K562 (cell line): ENCODE measurements at regions not wholly inside any gene's neighbourhood (a gene's known extent, or its start where the extent isn't known, plus 50 kb on each side); places are given as distances from the start of the nearest gene placed in this dataset.

Experiments used
- BMI1 ChIP-seq: fragments of 150-350 bp; IDR thresholded peaks from 2 replicates; pipeline ENCODE4 v1.6.1; 2014; ENCODE audit warnings: low read length
- CBX2 ChIP-seq: fragments of 200-600 bp; sonication (generic); IDR thresholded peaks from one replicate; pipeline ENCODE4 v1.6.1; 2012; ENCODE audit warnings: mild to moderate bottlenecking, low read length, inconsistent platforms; ENCODE audit not compliant: insufficient read depth, poor library complexity, severe bottlenecking
- CHD7 ChIP-seq: fragments of 200-600 bp; sonication (generic); IDR thresholded peaks from one replicate; pipeline ENCODE4 v1.6.1; 2012; ENCODE audit warnings: mild to moderate bottlenecking, low read depth, low read length, inconsistent platforms
- KDM1A ChIP-seq, 2 experiments: fragments of 450-650 bp; IDR thresholded peaks; 2 replicates each; pipeline ENCODE4 v1.6.1; 2016; ENCODE audit warnings: mild to moderate bottlenecking in 2 of 2
- KHSRP ChIP-seq: fragments of 450-650 bp; IDR thresholded peaks from 2 replicates; pipeline ENCODE4 v1.6.1; 2017
- KLF10 ChIP-seq: fragments of 250-450 bp; sonication (Bioruptor Pico); IDR thresholded peaks from 2 replicates; pipeline ENCODE4 v1.6.1; 2021; ENCODE audit warnings: matching md5 sums
- MED1 ChIP-seq: sonication (generic); formaldehyde crosslinking; IDR thresholded peaks from 2 replicates; pipeline ENCODE4 v1.8.1; 2023; ENCODE audit warnings: missing genetic modification reagents, borderline replicate concordance
- MYBL2 ChIP-seq, 2 experiments: fragments of 450-650 bp in 1 of 2; sonication (generic) in 1 of 2; formaldehyde crosslinking in 1 of 2; IDR thresholded peaks; 2 replicates each; pipeline versions ENCODE4 v1.6.1 to v1.8.1; 2017 to 2022; ENCODE audit warnings: borderline replicate concordance in 1 of 2, inconsistent platforms in 1 of 2, low read depth in 1 of 2, mild to moderate bottlenecking in 1 of 2, missing genetic modification reagents in 1 of 2, moderate library complexity in 1 of 2
- NEUROD1 ChIP-seq: fragments of 150-350 bp; IDR thresholded peaks from 2 replicates; pipeline ENCODE4 v1.6.1; 2014; ENCODE audit warnings: borderline replicate concordance, low read length, low read depth; ENCODE audit not compliant: partially characterized antibody
- PHF8 ChIP-seq: fragments of 200-600 bp; sonication (generic); IDR thresholded peaks from 2 replicates; pipeline ENCODE4 v1.6.1; 2012; ENCODE audit warnings: mixed run types, mild to moderate bottlenecking, inconsistent platforms, low read length, moderate library complexity, borderline replicate concordance
- SREBF1 ChIP-seq: fragments of 150-350 bp; IDR thresholded peaks from 2 replicates; pipeline ENCODE4 v1.6.1; 2014; ENCODE audit warnings: antibody characterized with exemption, low read depth, low read length, borderline replicate concordance
- TAF1 ChIP-seq: IDR thresholded peaks from 2 replicates; pipeline ENCODE4 v1.6.1; 2011; ENCODE audit warnings: mild to moderate bottlenecking, low read length, moderate library complexity; ENCODE audit not compliant: insufficient read depth, control insufficient read depth, severe bottlenecking; ENCODE audit errors: extremely low read depth
- XRCC5 ChIP-seq: fragments of 200-400 bp; formaldehyde crosslinking; IDR thresholded peaks from 2 replicates; pipeline ENCODE4 v1.6.1; 2017; ENCODE audit warnings: low read depth, mild to moderate bottlenecking, low read length
- ZBTB5 ChIP-seq: fragments of 450-650 bp; IDR thresholded peaks from 2 replicates; pipeline ENCODE4 v1.6.1; 2017; ENCODE audit warnings: antibody characterized with exemption

- no peak for TF ChIP-seq CHD7
- no peak; the same call in 1 of the 2 replicates for TF ChIP-seq KLF10 (CRISPR knock-in tag)
- no peak for TF ChIP-seq BMI1
- no peak for TF ChIP-seq SREBF1
- no peak for TF ChIP-seq MED1
- TF ChIP-seq KHSRP = no peak
- TF ChIP-seq KDM1A (IDR thresholded peaks at IDR 0.05) = peak in 1 of 2 experiments; percentile 27; a peak in 2 of 4 replicates
- no peak for TF ChIP-seq CBX2
- TF ChIP-seq NEUROD1 = no peak
- TF ChIP-seq ZBTB5 = no peak
- TF ChIP-seq XRCC5 = no peak
- no peak for TF ChIP-seq TAF1
- 0 out of 2 replicates have a peak, but pooled peaks have one; percentile 11 for TF ChIP-seq PHF8
- no peak for TF ChIP-seq MYBL2 (IDR thresholded peaks at IDR 0.05; ENCODE audit: low read depth)
- no peak for TF ChIP-seq MYBL2 (CRISPR knock-in tag; IDR thresholded peaks at IDR 0.05; ENCODE audit: borderline replicate concordance)
Observed at GRCh38 chr6:27141529-27142015, 105.9 kb upstream of the PRSS16 start (continued).
